ENCODE measurements at regions not wholly inside any gene's neighbourhood (a gene's known extent, or its start where the extent isn't known, plus 50 kb on each side); places are given as distances from the start of the nearest gene placed in this dataset.

DNA sequence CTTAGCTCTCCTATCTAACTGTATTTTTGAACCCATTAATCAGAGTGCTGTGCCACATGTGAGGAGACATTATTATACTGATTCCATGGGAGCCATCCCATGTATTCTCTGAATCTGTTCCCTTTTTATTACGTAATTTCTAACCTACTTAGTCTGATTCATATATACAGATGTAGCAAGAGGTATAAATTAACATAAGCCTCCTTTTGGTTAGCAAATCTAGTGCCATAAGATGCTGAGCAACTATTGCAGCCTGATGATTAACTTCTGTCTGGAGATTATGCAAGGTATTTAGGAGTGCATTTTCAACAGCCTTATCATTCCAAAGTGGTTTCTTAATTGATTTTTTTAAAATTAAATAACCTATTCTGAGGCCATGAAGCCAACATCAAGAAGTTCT, 80.2 kb upstream of the EPCAM start:
- H3K27ac ChIP-seq (ENCODE audit: insufficient read depth, low read depth, low read length), result no peak overlapping the region
- no peaks in the 10 kb centered on the region for H3K79me2 ChIP-seq (ENCODE audit: control insufficient read depth, insufficient read depth, low read length)
- no peak overlapping the region for H3K4me3 ChIP-seq (replicated peaks in 1 of 3; ENCODE audit: insufficient read depth in 1 of 3, low read depth in 1 of 3, low read length in 3 of 3)
- no peak for FAIRE-seq
- no peak overlapping the region for H3K4me2 ChIP-seq (ENCODE audit: insufficient read depth, low read length)
- H3K9ac ChIP-seq (replicated peaks; ENCODE audit: extremely low read depth, insufficient read depth, low read length), result no peak overlapping the region
- ChIA-PET POLR2A (interaction anchor here (0.6 kb wide), 1 partner anchor 13 kb away, joined by 3 read pairs; no protein-coding TSS in a partner anchor), CTCF (interaction anchor here (0.9 to 1.7 kb wide), 3 partner anchors 12 to 18 kb away, joined by 3 to 4 read pairs (median 3); no protein-coding TSS in a partner anchor)
- dilution Hi-C loops (cut with MboI; ENCODE audit: extremely low pct_ligation_motif_present, low sequenced_read_pairs), result no loop called here
- no peaks in the 10 kb centered on the region for H3K9me1 ChIP-seq (replicated peaks; ENCODE audit: control insufficient read depth, extremely low read depth, insufficient read depth, low read length)
- intact Hi-C loops (cut with micrococcal nuclease), result no loop called here
- TF ChIP-seq, protein P1, sequence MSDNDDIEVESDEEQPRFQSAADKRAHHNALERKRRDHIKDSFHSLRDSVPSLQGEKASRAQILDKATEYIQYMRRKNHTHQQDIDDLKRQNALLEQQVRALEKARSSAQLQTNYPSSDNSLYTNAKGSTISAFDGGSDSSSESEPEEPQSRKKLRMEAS (IDR thresholded peaks at IDR 0.05; ENCODE audit: insufficient read depth, insufficient read length), result no peak
- no peak for TF ChIP-seq JUN (IDR thresholded peaks at IDR 0.05; ENCODE audit: borderline replicate concordance, insufficient read depth, insufficient read length, low read depth)
- no peak for TF ChIP-seq MYC (IDR thresholded peaks at IDR 0.05; ENCODE audit: low read depth, low read length)
- no peak for TF ChIP-seq GATA2 (IDR thresholded peaks at IDR 0.05; ENCODE audit: insufficient read depth, insufficient read length, low read depth, low read length)
- TF ChIP-seq FOS (IDR thresholded peaks at IDR 0.05; ENCODE audit: borderline replicate concordance, insufficient read depth, low read length), result no peak
- no peak for TF ChIP-seq POLR2AphosphoS5 (IDR thresholded peaks at IDR 0.05; ENCODE audit: insufficient read depth, low read depth, low read length)
- TF ChIP-seq, protein P2, sequence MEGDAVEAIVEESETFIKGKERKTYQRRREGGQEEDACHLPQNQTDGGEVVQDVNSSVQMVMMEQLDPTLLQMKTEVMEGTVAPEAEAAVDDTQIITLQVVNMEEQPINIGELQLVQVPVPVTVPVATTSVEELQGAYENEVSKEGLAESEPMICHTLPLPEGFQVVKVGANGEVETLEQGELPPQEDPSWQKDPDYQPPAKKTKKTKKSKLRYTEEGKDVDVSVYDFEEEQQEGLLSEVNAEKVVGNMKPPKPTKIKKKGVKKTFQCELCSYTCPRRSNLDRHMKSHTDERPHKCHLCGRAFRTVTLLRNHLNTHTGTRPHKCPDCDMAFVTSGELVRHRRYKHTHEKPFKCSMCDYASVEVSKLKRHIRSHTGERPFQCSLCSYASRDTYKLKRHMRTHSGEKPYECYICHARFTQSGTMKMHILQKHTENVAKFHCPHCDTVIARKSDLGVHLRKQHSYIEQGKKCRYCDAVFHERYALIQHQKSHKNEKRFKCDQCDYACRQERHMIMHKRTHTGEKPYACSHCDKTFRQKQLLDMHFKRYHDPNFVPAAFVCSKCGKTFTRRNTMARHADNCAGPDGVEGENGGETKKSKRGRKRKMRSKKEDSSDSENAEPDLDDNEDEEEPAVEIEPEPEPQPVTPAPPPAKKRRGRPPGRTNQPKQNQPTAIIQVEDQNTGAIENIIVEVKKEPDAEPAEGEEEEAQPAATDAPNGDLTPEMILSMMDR (IDR thresholded peaks at IDR 0.05; ENCODE audit: extremely low read depth in 1 of 2, insufficient read depth in 1 of 2, low read depth in 1 of 2, low read length in 2 of 2), result no peak
- no peak for TF ChIP-seq EZH2 (IDR thresholded peaks at IDR 0.05; ENCODE audit: borderline replicate concordance, low read depth, low read length, severe bottlenecking)
- no peak for TF ChIP-seq POLR2A (IDR thresholded peaks at IDR 0.05; ENCODE audit: low read depth, low read length)
- no peak overlapping the region for H2AFZ ChIP-seq (ENCODE audit: low read depth, low read length)
- no peaks in the 10 kb centered on the region for H3K9me3 ChIP-seq (replicated peaks; ENCODE audit: control insufficient read depth, insufficient read depth, low read length)
- no peaks in the 10 kb centered on the region for H3K27me3 ChIP-seq (ENCODE audit: control insufficient read depth in 2 of 2, insufficient read depth in 2 of 2, low read length in 2 of 2)
- no peaks in the 10 kb centered on the region for H4K20me1 ChIP-seq (replicated peaks; ENCODE audit: control insufficient read depth, extremely low read depth, insufficient read depth, low read length)
- H3K4me1 ChIP-seq (ENCODE audit: control insufficient read depth, extremely low read depth, insufficient read depth, low read length), result no peaks in the 10 kb centered on the region
- no peak for DNase-seq (ENCODE audit: low read depth, low spot score)
- no peaks in the 10 kb centered on the region for H3K36me3 ChIP-seq (ENCODE audit: control insufficient read depth in 2 of 2, extremely low read depth in 1 of 2, insufficient read depth in 2 of 2, low read length in 2 of 2)
- no TSS peak for BruUV-seq (replicated peaks)
